ENCODE measurements at regions not wholly inside any gene's neighbourhood (a gene's known extent, or its start where the extent isn't known, plus 50 kb on each side); places are given as distances from the start of the nearest gene placed in this dataset.

DNA sequence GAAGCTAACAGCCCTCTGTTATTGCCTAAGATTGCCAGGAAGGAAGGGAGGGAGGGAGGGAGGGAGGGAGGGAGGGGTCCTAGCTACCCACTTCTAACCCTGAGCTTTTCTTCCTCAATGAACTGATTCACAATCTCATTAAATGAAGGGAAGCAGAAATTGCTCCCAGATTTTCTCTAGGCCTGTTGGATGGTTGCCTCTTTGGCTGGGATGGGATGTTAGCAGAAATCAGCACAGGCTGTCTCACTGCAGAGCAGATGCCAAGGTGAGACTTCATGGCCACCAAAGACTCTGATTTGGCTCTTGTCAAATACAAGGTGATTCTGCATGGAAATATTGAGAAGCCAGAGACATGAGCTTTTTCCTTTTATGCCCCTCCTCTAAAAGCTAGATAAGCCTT, 578.6 kb downstream of the ACTL7B start:
- TF ChIP-seq GATA1 (IDR thresholded peaks at IDR 0.05; ENCODE audit: low read depth, low read length) (no peak), POLR2A (IDR thresholded peaks at IDR 0.05; ENCODE audit: low read length) (no peak)
- no peak for DNase-seq

DNA sequence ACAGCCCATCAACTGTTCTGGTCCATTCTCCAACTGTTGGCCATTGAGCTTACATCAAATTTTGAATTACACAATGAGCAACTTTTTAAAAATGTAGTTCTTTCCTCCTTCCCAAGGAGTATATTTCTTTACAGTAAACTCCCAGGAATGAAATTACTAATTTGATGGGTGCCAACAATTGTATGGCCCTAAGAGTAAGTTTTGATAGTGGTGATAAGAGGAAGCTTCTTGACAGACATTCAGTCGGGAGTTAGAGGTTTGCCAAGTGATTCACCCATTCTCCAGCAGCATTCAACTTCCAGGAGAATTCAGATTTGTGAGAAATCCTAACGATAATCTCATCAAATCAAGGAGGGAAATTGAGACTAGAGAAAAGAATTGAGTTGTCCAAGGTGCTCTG, 579.9 kb downstream of the ACTL7B start:
- DNase-seq = no peak
- TF ChIP-seq POLR2A (IDR thresholded peaks at IDR 0.05; ENCODE audit: low read length) (no peak), GATA1 (IDR thresholded peaks at IDR 0.05; ENCODE audit: low read depth, low read length) (no peak)

DNA sequence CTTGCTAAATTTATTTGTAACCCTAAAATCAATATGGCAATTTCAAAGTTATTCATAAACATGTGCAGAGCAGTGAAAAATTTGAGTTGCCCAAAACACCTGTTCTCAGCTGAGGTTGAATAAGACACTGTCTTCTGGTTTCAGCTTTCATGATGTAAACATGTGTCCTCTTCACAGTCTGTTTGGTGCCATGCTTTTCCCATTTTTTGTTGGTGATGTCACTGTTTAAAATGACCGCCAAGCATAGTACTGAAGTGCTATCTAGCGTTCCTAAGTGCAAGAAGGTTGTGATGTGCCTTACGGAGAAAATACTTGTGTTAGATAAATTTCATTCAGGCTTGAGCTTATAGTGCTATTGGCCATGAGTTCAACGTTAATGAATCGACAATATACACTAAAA, 580.8 kb downstream of the ACTL7B start:
- no peak for DNase-seq
- TF ChIP-seq POLR2A (IDR thresholded peaks at IDR 0.05; ENCODE audit: low read length) = no peak

DNA sequence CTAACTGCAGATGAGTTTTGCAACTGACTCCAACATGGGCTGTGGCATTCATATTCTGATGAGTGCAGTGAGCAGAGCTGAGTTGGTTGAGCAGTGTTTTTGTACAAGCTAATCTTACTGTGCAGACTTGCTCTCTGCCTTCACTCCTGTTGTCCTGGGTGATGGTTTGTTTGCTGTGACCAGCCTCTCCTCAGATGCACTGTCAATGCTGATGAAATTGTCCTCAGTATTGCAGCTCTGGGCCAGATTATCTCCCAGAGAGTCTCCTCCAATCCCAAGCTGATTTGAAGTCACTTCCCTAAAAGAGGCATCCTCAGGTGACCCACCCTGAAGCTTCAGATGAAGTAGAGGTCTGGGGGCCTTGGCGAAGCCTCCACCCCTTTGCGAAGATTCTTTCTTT, 581.8 kb downstream of the ACTL7B start:
- TF ChIP-seq POLR2A (IDR thresholded peaks at IDR 0.05; ENCODE audit: low read length) = no peak
- no peak for TF ChIP-seq GATA1 (IDR thresholded peaks at IDR 0.05; ENCODE audit: low read depth, low read length)
- peak; percentile 4 to 23 for DNase-seq

DNA sequence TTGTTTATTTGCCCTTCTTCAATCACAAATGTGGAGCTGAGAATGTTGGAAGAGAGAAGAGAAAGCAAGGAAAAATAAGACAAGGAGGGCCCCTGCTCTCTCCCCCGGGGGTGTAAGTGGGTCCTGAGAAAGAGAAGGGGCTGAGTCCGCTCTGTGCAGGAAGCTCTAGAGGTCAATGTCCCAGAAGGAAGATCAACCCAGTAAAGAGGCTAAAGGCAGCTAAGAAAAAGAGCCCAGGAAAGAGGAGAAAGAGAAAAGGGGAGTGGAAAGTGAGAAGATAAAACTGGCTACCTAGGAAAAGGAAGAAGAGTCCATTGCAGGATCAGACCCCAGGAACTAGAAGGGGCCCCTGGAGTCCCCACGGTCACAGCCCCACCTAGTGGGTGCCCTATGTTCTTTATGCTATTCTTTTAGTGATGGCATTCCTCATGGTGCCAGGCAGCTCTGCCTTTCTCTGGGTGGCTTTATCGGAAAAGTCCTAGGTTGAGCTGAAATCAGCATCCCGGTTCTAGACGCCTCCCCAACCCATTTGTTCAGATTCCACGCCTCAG, 583.4 kb downstream of the ACTL7B start:
- DNase-seq = peak; percentile 7 to 63
- TF ChIP-seq POLR2A (IDR thresholded peaks at IDR 0.05; ENCODE audit: low read length) (no peak), GATA1 (IDR thresholded peaks at IDR 0.05; ENCODE audit: low read depth, low read length) (no peak)

DNA sequence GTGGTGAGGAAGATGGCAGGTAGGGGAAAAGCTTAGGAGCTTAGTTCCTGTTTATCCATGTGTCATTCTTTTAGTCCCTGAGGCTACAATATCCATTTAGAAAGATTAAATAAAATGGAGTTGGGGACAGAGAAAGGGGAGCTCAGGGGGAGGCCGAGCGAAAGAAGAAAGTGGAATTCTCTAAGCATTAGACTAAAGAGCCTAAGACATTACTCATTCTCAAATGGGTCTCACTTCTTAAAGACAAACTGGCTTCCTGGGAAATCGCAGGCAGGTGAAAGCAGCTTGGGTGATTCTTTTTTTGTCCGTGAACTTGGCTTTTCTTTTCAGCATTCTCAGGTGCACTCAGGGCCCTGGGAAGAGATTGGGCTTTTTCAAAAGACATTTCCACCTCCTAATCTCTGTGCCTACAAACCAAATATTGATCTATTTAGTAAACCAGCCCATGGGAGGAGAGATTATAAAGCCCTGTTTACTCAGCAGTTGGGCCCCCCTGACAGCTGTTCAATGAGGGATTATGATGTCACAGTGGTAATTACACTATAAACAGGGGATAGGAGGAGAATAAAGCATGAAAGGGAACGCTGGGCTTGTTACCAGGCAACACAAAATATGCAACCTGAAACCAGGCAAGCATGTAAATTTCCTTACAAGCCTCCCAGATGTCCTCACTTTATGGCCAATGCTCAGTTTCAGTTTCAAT, 584.0 kb downstream of the ACTL7B start:
- no peak for TF ChIP-seq GATA1 (IDR thresholded peaks at IDR 0.05; ENCODE audit: low read depth, low read length)
- no peak for TF ChIP-seq POLR2A (IDR thresholded peaks at IDR 0.05; ENCODE audit: low read length)
- DNase-seq = peak in 1 of 2 experiments; percentile 28

DNA sequence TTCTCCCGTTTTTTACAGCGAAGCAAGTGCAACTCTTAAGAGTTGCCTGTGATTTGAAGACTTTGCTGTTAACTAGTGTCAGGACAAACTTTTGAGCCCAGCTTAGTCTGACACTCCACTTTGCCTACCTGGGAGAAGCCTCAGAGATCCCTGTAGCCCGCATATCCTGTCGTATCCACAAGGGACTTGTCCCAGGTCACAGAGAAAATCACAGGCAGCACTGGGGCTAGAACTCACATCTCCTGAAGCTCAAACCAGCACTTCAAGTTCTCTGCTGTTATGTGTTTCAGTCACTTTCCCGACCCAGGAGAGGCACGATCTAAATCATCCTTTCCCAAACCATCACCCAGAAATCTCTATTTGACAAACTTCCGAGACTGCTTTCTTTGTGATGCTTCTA, 584.5 kb downstream of the ACTL7B start:
- TF ChIP-seq GATA1 (IDR thresholded peaks at IDR 0.05; ENCODE audit: low read depth, low read length) (no peak), POLR2A (IDR thresholded peaks at IDR 0.05; ENCODE audit: low read length) (no peak)
- no peak for DNase-seq

DNA sequence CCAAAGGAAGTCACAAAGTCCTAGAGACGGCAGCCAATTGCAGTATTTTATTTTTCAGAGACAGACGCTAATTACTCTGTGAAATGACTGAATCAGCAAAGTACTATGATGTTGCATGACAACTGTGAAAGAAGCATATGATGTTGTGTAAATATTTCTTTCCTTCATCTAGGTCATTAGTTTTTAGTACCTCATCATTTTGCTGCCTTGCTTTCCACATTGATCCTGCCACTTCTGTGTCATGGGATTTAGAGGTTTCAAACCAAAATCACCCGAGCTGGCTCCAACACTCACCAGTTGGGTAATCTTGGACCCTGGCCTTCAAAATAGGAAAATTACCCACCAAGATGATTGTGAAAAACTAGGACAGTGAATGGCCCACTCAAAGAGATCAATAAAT, 585.2 kb downstream of the ACTL7B start:
- DNase-seq = no peak
- TF ChIP-seq POLR2A (IDR thresholded peaks at IDR 0.05; ENCODE audit: low read length) (no peak), GATA1 (IDR thresholded peaks at IDR 0.05; ENCODE audit: low read depth, low read length) (no peak)

DNA sequence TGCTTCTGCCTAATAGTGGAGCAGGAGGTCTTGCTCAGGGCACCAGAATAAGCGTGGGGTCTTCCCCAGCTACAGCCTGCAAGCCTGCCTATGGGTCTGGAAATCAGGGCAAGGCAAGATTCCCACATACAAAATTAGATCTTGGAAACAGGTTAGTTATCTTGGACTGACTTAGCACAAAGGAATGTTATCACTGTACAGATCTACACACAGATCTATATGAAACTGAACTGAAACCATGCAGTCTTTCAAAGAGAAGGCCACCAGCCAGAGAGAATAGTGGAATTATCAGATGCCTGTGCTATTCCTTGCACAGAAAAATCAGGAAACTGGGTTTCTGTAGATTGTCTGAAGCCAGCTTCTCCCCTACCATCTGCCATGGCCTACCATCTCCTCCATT, 585.7 kb downstream of the ACTL7B start:
- no peak for TF ChIP-seq GATA1 (IDR thresholded peaks at IDR 0.05; ENCODE audit: low read depth, low read length)
- TF ChIP-seq POLR2A (IDR thresholded peaks at IDR 0.05; ENCODE audit: low read length) = no peak
- no peak for DNase-seq

DNA sequence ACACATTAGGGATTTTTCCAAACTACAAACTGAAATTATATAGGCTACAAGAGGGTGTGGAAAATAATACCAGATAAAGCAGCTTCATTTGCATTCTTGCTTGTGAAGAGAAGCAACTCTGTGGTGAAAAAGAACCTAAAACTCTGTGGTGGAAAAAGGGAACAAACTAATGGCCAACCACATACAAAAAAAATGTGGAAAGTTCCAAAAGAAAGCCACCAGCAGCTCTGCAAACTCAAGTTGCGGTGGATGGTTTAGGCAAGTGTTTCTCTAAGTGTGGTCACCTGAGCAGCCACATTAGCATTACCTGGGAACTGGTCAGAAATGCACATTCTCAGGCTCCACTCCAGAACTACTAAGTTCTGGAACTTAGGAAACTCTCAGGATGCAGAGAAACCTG, 586.4 kb downstream of the ACTL7B start:
- TF ChIP-seq GATA1 (IDR thresholded peaks at IDR 0.05; ENCODE audit: low read depth, low read length) (no peak), POLR2A (IDR thresholded peaks at IDR 0.05; ENCODE audit: low read length) (no peak)
- DNase-seq = no peak

DNA sequence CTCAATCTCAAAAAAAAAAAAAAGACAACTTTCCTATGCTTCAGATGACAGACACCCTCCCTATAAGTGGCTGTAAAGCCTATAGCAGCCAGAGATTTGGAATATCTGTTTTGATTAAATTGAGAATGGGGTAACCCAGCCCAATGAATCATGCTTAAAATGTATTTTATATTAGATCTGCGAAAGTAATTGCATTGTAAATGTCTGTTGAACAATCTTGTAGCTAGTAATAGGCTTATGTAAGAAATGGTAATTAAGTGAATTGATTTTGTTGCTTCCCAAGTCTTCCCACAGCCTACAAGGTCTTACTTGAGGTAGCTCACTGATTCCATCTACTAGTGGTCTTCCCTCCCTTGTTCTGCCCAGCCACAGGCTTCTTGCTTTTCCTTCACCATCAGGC, 590.7 kb downstream of the ACTL7B start:
- TF ChIP-seq GATA1 (IDR thresholded peaks at IDR 0.05; ENCODE audit: low read depth, low read length) (no peak), POLR2A (IDR thresholded peaks at IDR 0.05; ENCODE audit: low read length) (no peak)
- DNase-seq = no peak

DNA sequence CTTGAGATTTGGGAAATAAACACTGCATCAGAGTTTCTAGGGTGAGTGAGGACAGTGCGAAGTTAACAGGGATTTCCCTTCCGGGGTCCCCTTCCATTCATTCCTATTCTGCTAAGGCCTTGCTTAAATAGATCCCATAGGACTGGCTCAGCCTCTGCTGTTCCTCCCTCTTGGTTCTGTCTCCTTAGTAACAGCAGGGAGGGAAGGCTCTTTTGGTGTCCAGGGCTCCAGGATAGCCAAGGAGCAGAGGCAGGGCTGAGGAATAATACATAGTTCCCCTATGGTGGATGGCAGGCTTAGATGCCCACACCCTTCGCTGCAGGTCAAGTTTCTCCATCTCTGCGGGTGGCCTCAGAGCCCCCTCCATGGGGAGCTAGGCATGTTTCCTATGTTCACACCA, 591.7 kb downstream of the ACTL7B start:
- no peak for TF ChIP-seq POLR2A (IDR thresholded peaks at IDR 0.05; ENCODE audit: low read length)
- TF ChIP-seq GATA1 (IDR thresholded peaks at IDR 0.05; ENCODE audit: low read depth, low read length) = no peak
- no peak for DNase-seq

DNA sequence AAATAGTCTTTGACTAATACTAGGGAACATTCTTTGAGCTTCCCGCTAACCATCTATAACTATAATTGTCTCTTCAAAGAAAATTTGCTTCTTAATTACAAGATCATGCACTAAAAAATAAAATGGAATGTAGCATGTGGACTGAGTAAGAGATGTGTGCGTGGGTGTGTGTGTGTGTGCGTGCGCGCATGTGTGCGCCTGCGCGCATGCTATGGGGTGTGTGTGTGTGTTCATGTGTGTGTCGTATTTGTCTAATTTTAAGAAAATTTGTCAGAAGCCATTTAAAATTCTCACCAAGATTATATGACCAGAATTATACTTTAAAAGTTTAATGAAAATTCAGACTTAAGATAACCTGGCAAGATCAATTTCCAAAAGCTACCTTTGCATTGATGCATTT, 593.0 kb downstream of the ACTL7B start:
- TF ChIP-seq POLR2A (IDR thresholded peaks at IDR 0.05; ENCODE audit: low read length) (no peak), GATA1 (IDR thresholded peaks at IDR 0.05; ENCODE audit: low read depth, low read length) (no peak)
- no peak for DNase-seq

DNA sequence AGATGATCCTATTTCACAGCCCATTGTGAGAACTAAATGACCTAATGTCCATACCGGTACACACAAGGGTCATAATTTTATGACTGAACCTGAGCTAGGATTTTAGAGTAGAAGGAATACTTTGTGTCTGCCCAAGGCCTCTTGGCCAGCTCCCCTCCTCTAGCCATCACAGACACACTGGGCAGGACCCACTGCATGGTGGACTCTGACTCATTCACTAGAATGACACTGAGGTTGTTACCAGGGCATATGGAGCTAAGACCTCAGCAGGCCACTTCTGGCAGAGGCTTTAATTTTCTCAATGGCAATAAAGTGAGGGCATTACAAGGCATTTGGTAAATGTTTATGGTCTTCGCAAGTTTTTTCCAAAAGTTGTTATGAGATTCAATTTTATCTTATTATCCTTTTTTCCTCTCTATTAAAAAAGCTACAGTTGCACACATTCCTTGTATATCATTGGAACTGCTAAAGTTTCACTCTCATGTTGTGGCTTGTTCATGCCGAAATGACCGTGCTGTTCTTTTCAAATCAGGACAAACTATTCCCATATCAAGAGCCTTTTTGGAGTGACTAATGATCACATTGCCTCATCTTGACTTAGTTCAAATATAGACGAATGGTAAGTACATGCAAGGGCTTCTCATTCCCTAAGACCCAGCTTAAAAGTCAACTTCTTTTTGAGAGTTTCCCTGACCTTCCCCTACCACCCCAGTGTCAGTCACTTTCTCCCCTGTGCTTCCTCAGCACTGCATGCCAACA, 595.7 kb downstream of the ACTL7B start:
- no peak for DNase-seq
- TF ChIP-seq POLR2A (IDR thresholded peaks at IDR 0.05; ENCODE audit: low read length) (no peak), GATA1 (IDR thresholded peaks at IDR 0.05; ENCODE audit: low read depth, low read length) (no peak)

DNA sequence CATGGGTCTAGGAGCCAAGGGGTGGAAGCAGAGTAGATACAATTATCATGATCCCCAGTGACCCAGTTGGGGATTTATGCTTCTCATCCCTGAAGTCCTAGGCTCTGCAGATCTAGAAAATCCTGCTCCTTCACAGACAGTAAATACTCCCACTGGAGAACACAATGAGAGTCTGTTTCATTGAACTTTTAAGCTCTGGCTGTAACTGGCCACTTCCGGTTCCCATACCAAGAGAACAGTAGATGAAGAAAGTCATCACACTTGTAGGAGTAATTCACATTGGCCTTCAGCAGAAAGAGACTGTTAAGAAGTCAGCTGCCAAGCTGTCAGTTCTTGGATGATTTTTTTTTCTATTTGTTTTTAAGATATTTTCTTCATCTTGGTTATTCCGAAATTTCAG, 597.1 kb downstream of the ACTL7B start:
- TF ChIP-seq GATA1 (IDR thresholded peaks at IDR 0.05; ENCODE audit: low read depth, low read length) (no peak), POLR2A (IDR thresholded peaks at IDR 0.05; ENCODE audit: low read length) (no peak)
- DNase-seq = no peak

Measured in erythroblast (primary cell).